Mesodermal cell (in vitro differentiated cells): ENCODE measurements at regions not wholly inside any gene's neighbourhood (a gene's known extent, or its start where the extent isn't known, plus 50 kb on each side); places are given as distances from the start of the nearest gene placed in this dataset.

Experiments
- H3K27ac ChIP-seq: 2 replicates; pipeline ENCODE4 v1.7.0; 2013; ENCODE audit warnings: mild to moderate bottlenecking, low read depth, low read length, moderate library complexity; ENCODE audit not compliant: severe bottlenecking
- H3K36me3 ChIP-seq: 2 replicates; pipeline ENCODE4 v1.7.1; 2013; ENCODE audit warnings: mild to moderate bottlenecking, low read length, moderate library complexity; ENCODE audit not compliant: control insufficient read depth, insufficient read depth
- H3K4me1 ChIP-seq: one replicate; pipeline ENCODE4 v1.7.1; 2013; ENCODE audit warnings: mild to moderate bottlenecking, low read length; ENCODE audit not compliant: insufficient read depth, control insufficient read depth, poor library complexity, severe bottlenecking
- H3K4me3 ChIP-seq: 2 replicates; pipeline ENCODE4 v1.7.0; 2013; ENCODE audit warnings: low read length, control low read depth, mild to moderate bottlenecking; ENCODE audit not compliant: insufficient read depth, poor library complexity, severe bottlenecking; ENCODE audit errors: extremely low read depth
- H3K9me3 ChIP-seq: 2 replicates; pipeline ENCODE4 v1.7.1; 2013; ENCODE audit warnings: mild to moderate bottlenecking, low read length, moderate library complexity; ENCODE audit not compliant: control insufficient read depth
- WGBS, 2 experiments: methylation state at CpG; one replicate each; pipeline ENCODE4 v1.1.5; 2013; ENCODE audit warnings: missing lambda C conversion rate in 2 of 2; ENCODE audit not compliant: insufficient coverage in 2 of 2; 5-methylcytosine and 5-hydroxymethylcytosine counted together

GRCh38 chr2:222810044-222810443 is 50.8 kb upstream of the ACSL3 start:
- Histone ChIP-seq H3K27ac (no peak overlapping the region), H3K4me3 (no peak overlapping the region), H3K36me3 (no peaks in the 10 kb centered on the region), H3K4me1 (peaks cover 4% of the 10 kb centered on the region), H3K9me3 (no peaks in the 10 kb centered on the region)
- 95 to 96% methylated on average over 3 to 4 of the region's 5 CpGs for WGBS, 2 experiments
